Stimulated activated CD4-positive, alpha-beta T cell treated with anti-CD3 and anti-CD28 coated beads, TNF-alpha, amount 100 ng/mL, for 24 hours (primary cell): ENCODE measurements at regions not wholly inside any gene's neighbourhood (a gene's known extent, or its start where the extent isn't known, plus 50 kb on each side); places are given as distances from the start of the nearest gene placed in this dataset.
"Not testable (repeated sequence)": the region's sequence is repeated elsewhere in the genome, so short reads cannot be mapped to it uniquely, and the experiment has no call there.

Source experiments
- DNase-seq, 3 experiments: peaks; one replicate each; pipeline ENCODE4 v3.0.0-alpha.2; 2020; ENCODE audit warnings: low read depth in 3 of 3

- no peak for DNase-seq
Measured at GRCh38 chr15:95132774-95133173, 901.4 kb downstream of the MCTP2 start.

- no peak for DNase-seq
Measured at GRCh38 chr15:95134431-95135110, 903.2 kb downstream of the MCTP2 start.

DNA sequence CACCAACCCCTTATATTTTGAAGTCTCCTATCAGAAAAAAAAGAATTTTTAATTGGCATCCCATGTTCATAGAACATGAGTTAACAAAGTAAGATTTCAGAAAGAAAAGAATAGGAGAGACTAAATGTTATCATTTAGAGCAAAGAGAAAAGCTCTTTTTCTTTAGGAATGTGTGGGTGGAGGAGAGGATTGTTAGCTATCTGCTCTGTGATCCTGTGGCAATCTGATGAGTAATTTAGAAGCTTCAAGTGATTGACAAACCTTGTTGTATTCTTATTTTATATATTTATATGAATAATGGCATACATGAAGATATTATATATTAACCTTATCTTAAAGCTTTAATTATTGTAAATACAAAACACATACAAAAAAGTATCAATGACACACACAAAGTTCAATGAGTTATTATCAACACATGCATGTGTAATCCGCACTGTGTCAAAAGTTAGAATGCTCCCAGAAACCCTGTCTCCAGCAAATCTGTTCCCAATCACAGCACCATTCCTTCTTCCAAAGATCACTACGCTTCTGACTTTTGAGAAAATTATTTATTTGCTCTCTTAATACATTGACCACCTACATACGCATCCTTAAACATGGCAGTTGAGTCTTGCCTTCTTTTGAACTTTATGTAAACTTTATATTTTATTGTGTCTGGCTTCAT lies 907.4 kb downstream of the MCTP2 start:
- DNase-seq, result no peak

- no peak for DNase-seq
Measured at GRCh38 chr15:95141486-95141885, 910.1 kb downstream of the MCTP2 start.

GRCh38 chr15:95142531-95142930 lies 911.2 kb downstream of the MCTP2 start:
- DNase-seq, result no peak

DNA sequence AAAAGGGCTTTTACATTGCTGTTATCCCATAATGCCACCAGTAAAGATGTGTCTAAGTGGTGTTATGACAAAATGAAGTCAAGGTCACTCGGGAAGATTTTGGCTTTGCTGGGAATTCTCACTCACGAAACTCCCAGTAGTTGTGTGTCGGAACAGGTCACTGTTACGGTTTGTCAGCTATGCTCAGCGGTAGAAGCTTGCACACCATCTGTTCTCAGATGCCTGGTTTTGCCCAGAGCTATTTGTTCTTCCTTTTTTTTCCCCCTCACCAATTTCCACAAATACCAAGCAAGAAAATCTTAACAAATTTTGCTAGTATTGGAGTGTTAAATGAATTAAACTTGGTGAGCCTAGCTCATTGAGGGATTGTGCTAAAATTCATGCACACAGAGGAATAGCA lies 915.1 kb downstream of the MCTP2 start:
- no peak for DNase-seq

GRCh38 chr15:95148183-95148582 lies 916.8 kb downstream of the MCTP2 start:
- DNase-seq, result no peak

GRCh38 chr15:95149036-95149435 lies 917.7 kb downstream of the MCTP2 start:
- no peak for DNase-seq

GRCh38 chr15:95149771-95150170 lies 918.4 kb downstream of the MCTP2 start:
- no peak for DNase-seq

DNA sequence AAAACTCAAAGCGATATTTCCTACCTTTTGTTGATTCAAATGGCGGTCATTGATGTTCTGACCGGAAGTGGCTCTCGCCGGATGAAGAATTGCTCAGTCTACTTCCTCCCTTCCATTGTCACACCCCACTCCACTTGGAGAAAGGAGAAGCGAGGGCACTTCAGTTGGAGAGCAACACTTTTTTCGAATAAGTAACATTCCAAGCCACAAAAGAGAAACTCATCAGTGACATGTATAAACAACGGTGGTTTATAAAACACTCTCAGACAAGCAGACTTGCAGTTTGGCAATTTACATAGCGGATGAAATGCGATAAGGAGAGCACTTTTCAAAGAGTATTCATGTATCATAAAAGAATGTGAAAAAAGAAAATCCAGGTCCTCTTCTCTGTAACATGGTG lies 919.1 kb downstream of the MCTP2 start:
- no peak for DNase-seq

DNA sequence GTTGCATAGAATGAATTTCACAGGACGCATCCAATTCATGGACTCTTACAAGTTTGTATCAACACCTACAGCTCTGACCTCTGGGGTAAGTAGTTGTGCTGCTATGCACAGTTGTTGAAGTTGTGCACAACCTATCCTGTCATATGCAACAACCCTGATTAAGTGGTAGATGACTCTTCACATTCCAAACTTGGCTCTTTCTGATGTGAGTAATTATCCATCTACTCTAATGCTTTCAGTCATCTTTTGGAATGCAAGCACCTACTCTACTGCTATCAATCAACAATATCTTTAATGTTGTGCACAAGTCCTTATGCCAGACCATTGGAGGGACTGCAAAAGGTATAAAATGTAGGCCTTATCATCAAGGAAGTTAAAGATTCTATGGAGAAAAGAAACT lies 921.4 kb downstream of the MCTP2 start:
- no peak for DNase-seq

DNA sequence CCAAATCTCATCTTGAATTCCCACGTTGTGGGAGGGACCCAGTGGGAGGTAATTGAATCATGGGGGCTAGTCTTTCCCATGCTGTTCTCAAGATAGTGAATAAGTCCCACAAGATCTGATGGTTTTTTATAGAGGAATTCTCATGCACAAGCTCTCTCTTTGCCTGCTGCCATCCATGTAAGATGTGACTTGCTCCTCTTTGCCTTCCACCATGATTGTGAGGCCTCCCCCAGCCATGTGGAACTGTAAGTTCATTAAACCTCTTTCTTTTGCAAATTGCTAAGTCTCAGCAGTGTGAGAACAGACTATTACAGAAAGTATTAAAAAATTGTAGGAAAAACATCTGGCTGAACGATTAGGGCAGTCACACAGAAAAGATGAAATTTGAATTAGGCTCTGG lies 921.8 kb downstream of the MCTP2 start:
- not testable (repeated sequence) for DNase-seq

DNA sequence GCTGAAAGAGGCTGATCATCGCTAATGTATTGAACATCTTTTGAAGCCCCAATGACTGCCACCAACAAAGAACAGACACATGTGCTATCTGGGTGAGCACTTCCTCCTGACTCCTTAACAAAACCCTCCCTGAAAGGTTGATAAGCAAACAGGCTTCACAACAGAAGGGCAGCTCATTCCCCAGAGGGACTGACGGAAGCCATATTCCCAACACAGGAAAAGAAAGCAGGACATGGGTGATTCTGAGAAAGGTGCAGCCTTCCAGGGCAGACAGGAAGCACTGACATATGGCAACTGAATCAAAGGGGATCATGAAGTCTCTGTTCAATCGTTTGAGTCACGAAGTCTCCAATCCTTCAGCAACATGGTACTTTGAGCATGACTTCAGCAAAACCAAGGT lies 929.0 kb downstream of the MCTP2 start:
- no peak for DNase-seq

DNA sequence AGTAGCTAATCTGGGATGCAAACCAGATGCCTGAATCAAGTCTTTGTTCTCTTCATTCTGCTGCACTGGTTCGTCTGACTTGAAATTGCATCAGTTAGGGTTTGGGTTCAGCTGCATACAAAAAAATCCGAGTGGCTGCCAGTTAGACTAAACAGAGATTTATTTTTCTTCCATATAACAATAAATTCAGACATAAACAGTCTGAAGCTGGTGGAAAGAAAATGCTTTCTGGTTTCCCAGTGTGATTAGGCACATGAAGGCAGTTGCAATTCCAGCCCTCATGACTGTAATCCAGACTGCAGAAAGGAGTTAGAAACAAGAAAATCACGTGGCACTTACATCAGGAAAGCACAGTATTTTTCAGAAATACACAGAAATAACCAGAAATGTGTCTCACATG lies 930.7 kb downstream of the MCTP2 start:
- no peak for DNase-seq

- DNase-seq, result no peak
Measured at GRCh38 chr15:95162531-95162930, 931.2 kb downstream of the MCTP2 start.

DNA sequence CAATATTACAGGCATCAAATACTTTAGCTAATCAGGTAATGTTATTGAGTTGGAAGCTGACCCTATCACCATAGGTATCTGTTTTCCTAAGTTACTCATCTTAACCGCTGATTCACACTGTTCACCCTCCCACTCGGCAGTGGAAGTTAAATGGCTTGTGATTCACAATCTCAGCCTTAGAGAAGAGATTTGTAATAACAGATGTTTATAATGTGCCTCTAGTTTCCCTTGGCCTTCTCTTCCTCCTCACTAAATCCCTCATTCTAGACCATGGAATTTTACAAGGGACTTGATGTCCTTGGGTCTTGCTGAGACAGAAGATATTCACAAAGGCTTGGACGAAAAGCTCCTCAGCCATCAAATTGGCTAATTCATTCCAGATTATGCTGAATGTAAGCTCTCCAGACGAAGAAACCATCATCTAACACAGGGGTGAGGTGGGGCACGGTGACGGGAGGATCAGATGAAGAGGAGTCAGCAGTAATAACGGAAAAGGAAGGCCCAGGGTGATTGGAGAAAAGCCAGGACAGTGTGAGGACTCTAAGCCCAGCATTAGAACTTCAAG lies 931.7 kb downstream of the MCTP2 start:
- no peak for DNase-seq

- no peak for DNase-seq
Measured at GRCh38 chr15:95168152-95168551, 936.8 kb downstream of the MCTP2 start.

DNA sequence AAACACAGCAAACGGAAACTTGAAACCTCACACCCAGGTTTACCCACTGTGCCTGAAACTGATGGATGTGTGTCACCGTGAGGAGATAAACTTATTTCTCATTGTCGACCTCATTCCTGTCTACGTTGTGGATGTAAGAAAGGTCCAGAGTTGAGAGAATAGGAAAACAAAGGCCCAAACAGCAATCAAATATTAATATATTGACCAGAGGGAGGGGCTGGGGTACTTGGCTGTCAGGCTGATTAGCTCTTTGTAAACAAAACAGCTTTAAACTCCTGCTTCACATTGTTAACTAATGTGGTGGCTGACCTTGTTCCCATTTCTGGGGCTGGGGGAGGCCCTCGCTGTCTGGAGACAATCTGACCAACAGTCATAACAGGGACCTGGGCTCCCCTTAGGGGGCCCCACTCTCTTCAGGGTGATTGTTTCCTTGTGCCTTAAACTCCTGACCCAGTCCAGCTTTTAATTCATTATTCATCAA lies 937.6 kb downstream of the MCTP2 start:
- no peak for DNase-seq

- no peak for DNase-seq
Measured at GRCh38 chr15:95169541-95170459, 938.4 kb downstream of the MCTP2 start.

DNA sequence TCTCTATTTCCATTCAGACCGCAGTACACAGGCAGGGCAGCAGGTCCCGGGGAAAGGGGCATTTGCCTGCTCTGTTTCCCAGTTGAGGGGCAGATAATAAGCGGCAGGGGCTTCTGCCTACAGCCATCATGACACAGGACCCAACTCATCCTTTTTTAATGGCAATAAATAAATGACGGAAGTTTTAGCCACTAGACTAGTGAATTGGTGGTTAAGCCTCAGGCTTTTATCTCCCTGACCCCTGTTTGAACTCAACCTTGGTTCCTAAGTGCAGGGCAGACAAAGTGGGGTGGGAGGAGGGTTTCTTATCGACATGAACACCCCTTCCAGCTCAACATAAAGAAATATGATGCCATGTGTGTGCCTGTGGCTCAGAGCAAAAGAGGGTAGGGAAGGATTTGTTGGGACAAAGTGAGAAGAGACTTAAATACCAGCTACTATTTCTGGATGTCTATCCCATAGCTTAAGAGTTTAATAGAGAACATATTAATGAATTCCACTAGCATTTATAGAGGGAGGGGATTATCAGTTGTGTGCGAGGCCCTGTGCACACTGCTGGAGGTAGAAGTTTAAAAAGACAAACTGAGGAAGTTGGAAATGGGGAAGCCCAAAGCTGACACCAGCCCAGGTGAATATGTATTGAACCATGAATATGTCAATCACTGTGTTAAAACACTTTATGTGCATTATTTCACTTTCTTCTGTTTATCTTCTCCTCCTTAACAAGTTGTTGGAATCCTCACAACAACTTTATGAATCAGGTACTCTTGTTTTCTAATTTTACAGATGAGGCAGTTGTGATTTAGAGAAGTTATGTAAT lies 939.4 kb downstream of the MCTP2 start:
- no peak for DNase-seq

- DNase-seq, result no peak
Measured at GRCh38 chr15:95171564-95171963, 940.2 kb downstream of the MCTP2 start.
